Keratinocyte (primary cell): ENCODE measurements at regions not wholly inside any gene's neighbourhood (a gene's known extent, or its start where the extent isn't known, plus 50 kb on each side); places are given as distances from the start of the nearest gene placed in this dataset.

Experiments
- DNase-seq: peaks from one replicate; pipeline ENCODE4 v3.0.0-alpha.2; 2011; ENCODE audit warnings: low read depth, missing footprints, low spot score
- FAIRE-seq: peaks from 2 replicates; lab custom pipeline; 2011; peaks lifted over from hg19 to GRCh38; lab: Jason Lieb, UNC
- H2AFZ ChIP-seq: 2 replicates; pipeline ENCODE4 v1.6.0; 2012; ENCODE audit warnings: low read length, control low read depth, inconsistent platforms; ENCODE audit not compliant: control insufficient read depth
- H3K27ac ChIP-seq: 2 replicates; pipeline ENCODE4 v1.5.1; 2011; ENCODE audit warnings: low read length; ENCODE audit not compliant: control insufficient read depth, insufficient read depth
- H3K27me3 ChIP-seq: 3 replicates; pipeline ENCODE4 v1.6.0; 2011; ENCODE audit warnings: low read length; ENCODE audit not compliant: control insufficient read depth, insufficient read depth; ENCODE audit errors: extremely low read depth
- H3K36me3 ChIP-seq, 2 experiments: 2 replicates in 1 of 2; 3 replicates in 1 of 2; pipeline ENCODE4 v1.5.1; 2011; ENCODE audit warnings: low read length in 2 of 2, mild to moderate bottlenecking in 1 of 2; ENCODE audit not compliant: control insufficient read depth in 2 of 2, insufficient read depth in 2 of 2; ENCODE audit errors: extremely low read depth in 1 of 2
- H3K4me1 ChIP-seq: 3 replicates; pipeline ENCODE4 v1.5.1; 2011; ENCODE audit warnings: low read length; ENCODE audit not compliant: control insufficient read depth, insufficient read depth; ENCODE audit errors: extremely low read depth
- H3K4me2 ChIP-seq: 3 replicates; pipeline ENCODE4 v1.6.0; 2011; ENCODE audit warnings: low read depth, low read length; ENCODE audit not compliant: control insufficient read depth, insufficient read depth; ENCODE audit errors: extremely low read depth
- H3K4me3 ChIP-seq, 3 experiments: fragments of 200-600 bp in 1 of 3; sonication (generic) in 1 of 3; 2 replicates in 2 of 3; 3 replicates in 1 of 3; pipeline ENCODE4 v1.5.1; 2011 to 2016; ENCODE audit warnings: low read length in 3 of 3, mild to moderate bottlenecking in 3 of 3, control low read depth in 2 of 3, inconsistent platforms in 1 of 3, low read depth in 1 of 3, mixed read lengths in 1 of 3, mixed run types in 1 of 3, moderate library complexity in 1 of 3; ENCODE audit not compliant: control insufficient read depth in 2 of 3, insufficient read depth in 2 of 3; ENCODE audit errors: extremely low read depth in 1 of 3
- H3K79me2 ChIP-seq: 2 replicates; pipeline ENCODE4 v1.6.0; 2012; ENCODE audit warnings: low read length; ENCODE audit not compliant: control insufficient read depth, insufficient read depth
- H3K9ac ChIP-seq: 3 replicates; pipeline ENCODE4 v1.6.0; 2011; ENCODE audit warnings: low read length; ENCODE audit not compliant: control insufficient read depth, insufficient read depth; ENCODE audit errors: extremely low read depth
- H3K9me1 ChIP-seq: 3 replicates; pipeline ENCODE4 v1.6.0; 2011; ENCODE audit warnings: low read length; ENCODE audit not compliant: control insufficient read depth, insufficient read depth; ENCODE audit errors: extremely low read depth
- H3K9me3 ChIP-seq: 2 replicates; pipeline ENCODE4 v1.5.1; 2012; ENCODE audit warnings: low read depth, low read length; ENCODE audit not compliant: control insufficient read depth
- H4K20me1 ChIP-seq: 3 replicates; pipeline ENCODE4 v1.6.0; 2011; ENCODE audit warnings: low read length; ENCODE audit not compliant: control insufficient read depth, insufficient read depth; ENCODE audit errors: extremely low read depth
- EZH2 ChIP-seq: IDR thresholded peaks from one replicate; pipeline ENCODE4 v1.6.1; 2012; ENCODE audit warnings: inconsistent platforms, mild to moderate bottlenecking, low read length, moderate library complexity
- dilution Hi-C: fragments of 300-500 bp; cut with MboI; formaldehyde crosslinking; loops from one replicate; pipeline ENCODE4 v1.7.0; 2020; ENCODE audit warnings: low sequenced_read_pairs; ENCODE audit not compliant: extremely low pct_ligation_motif_present
- TF ChIP-seq, protein P1 (sequence below), 3 experiments: IDR thresholded peaks in 1 of 3; conservative IDR thresholded peaks in 1 of 3; optimal IDR thresholded peaks in 1 of 3; 2 replicates in 2 of 3; 3 replicates in 1 of 3; pipeline versions ENCODE3 to v1.5.1; 2011; ENCODE audit warnings: low read length in 3 of 3, mild to moderate bottlenecking in 3 of 3, moderate library complexity in 2 of 3, control low read depth in 1 of 3, inconsistent platforms in 1 of 3; ENCODE audit not compliant: insufficient read depth in 2 of 3; ENCODE audit errors: extremely low read depth in 1 of 3

DNA sequence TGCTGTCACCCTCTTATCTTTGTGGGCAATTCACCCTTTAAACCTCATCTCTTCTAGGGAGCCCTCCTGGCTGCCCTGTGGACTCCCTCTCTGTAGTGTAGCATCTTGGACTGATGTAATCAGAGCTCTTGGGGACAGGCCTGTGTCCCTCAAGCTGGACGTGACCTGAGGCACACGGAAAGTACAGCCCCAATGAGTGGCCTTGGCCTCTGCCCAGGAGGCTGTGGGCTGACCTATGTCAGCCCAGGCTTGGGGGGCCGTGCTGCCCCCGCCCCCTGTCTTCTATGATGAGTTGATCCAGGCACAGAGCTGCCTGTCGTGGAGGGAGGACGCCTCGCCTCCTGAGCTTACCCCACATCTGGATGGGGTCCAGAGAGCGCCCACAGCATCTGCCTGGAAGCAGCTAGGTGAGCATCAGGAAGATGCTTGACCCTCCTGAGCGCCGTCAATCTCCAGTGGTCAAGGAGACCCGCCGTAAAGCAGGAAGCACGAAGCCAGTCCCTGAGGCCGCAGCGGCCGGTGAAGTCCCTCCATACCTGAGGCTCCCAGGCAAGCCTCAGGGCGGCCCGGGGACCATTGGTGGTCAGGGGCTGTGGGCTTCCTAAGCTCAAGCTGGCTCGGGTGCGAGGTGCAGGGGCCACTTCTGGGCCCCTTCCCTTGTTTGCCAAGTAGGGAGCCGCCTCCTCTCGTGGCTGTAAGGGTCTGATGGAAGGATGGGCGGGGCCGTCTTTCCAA lies 1136.9 kb downstream of the BRD1 start:
- Histone ChIP-seq H3K9me1 (no peaks in the 10 kb centered on the region), H3K4me2 (no peak overlapping the region), H2AFZ (no peak overlapping the region), H3K4me3 (no peak overlapping the region), H3K9ac (no peak overlapping the region), H4K20me1 (no peaks in the 10 kb centered on the region), H3K27ac (no peak overlapping the region), H3K36me3 (no peaks in the 10 kb centered on the region), H3K4me1 (no peaks in the 10 kb centered on the region), H3K27me3 (no peaks in the 10 kb centered on the region), H3K79me2 (no peaks in the 10 kb centered on the region), H3K9me3 (peaks cover 15% of the 10 kb centered on the region)
- FAIRE-seq, result no peak
- no peak for DNase-seq
- dilution Hi-C loops, result no loop called here
- TF ChIP-seq EZH2, result no peak
- TF ChIP-seq, protein P1, sequence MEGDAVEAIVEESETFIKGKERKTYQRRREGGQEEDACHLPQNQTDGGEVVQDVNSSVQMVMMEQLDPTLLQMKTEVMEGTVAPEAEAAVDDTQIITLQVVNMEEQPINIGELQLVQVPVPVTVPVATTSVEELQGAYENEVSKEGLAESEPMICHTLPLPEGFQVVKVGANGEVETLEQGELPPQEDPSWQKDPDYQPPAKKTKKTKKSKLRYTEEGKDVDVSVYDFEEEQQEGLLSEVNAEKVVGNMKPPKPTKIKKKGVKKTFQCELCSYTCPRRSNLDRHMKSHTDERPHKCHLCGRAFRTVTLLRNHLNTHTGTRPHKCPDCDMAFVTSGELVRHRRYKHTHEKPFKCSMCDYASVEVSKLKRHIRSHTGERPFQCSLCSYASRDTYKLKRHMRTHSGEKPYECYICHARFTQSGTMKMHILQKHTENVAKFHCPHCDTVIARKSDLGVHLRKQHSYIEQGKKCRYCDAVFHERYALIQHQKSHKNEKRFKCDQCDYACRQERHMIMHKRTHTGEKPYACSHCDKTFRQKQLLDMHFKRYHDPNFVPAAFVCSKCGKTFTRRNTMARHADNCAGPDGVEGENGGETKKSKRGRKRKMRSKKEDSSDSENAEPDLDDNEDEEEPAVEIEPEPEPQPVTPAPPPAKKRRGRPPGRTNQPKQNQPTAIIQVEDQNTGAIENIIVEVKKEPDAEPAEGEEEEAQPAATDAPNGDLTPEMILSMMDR (optimal IDR thresholded peaks at IDR 0.05 in 1 of 3, IDR thresholded peaks at IDR 0.05 in 1 of 3, conservative IDR thresholded peaks at IDR 0.05 in 1 of 3; ENCODE audit: extremely low read depth in 1 of 3, insufficient read depth in 2 of 3, low read length in 3 of 3), result no peak

- DNase-seq, result no peak
Observed at GRCh38 chr22:48689206-48689605, 1138.5 kb downstream of the BRD1 start.

More at GRCh38 chr22:48689206-48689605, 1138.5 kb downstream of the BRD1 start:
- Histone ChIP-seq H2AFZ (no peak overlapping the region), H3K4me1 (no peaks in the 10 kb centered on the region), H3K79me2 (no peaks in the 10 kb centered on the region), H3K36me3 (no peaks in the 10 kb centered on the region), H3K27ac (no peak overlapping the region), H3K4me2 (no peak overlapping the region), H3K9me1 (no peaks in the 10 kb centered on the region), H3K4me3 (no peak overlapping the region), H3K9me3 (peaks cover 14% of the 10 kb centered on the region), H4K20me1 (no peaks in the 10 kb centered on the region), H3K9ac (no peak overlapping the region), H3K27me3 (no peaks in the 10 kb centered on the region)
- no peak for FAIRE-seq
- no peak for TF ChIP-seq EZH2
- TF ChIP-seq, protein P1 (optimal IDR thresholded peaks at IDR 0.05 in 1 of 3, IDR thresholded peaks at IDR 0.05 in 1 of 3, conservative IDR thresholded peaks at IDR 0.05 in 1 of 3; ENCODE audit: extremely low read depth in 1 of 3, insufficient read depth in 2 of 3, low read length in 3 of 3), result no peak
- dilution Hi-C loops, result no loop called here
